Transverse colon (tissue), 4 donors: ENCODE measurements at regions not wholly inside any gene's neighbourhood (a gene's known extent, or its start where the extent isn't known, plus 50 kb on each side); places are given as distances from the start of the nearest gene placed in this dataset.

ENCODE experiments used
- CTCF ChIP-seq, 5 experiments: fragments of 200-600 bp in 3 of 5; fragments of 450-650 bp in 2 of 5; sonication (generic) in 3 of 5; IDR thresholded peaks; 1 replicate in 2 of 5; 2 replicates in 3 of 5; pipeline ENCODE4 v1.5.1; 2016 to 2017; ENCODE audit warnings: antibody characterized with exemption in 5 of 5, inconsistent platforms in 3 of 5, mild to moderate bottlenecking in 2 of 5, moderate library complexity in 1 of 5
- POLR2AphosphoS5 ChIP-seq, 3 donors: sonication (generic); formaldehyde crosslinking; IDR thresholded peaks; one replicate each; pipeline ENCODE4 v1.6.1; 2016; ENCODE audit warnings: antibody characterized with exemption in 3 of 3

DNA sequence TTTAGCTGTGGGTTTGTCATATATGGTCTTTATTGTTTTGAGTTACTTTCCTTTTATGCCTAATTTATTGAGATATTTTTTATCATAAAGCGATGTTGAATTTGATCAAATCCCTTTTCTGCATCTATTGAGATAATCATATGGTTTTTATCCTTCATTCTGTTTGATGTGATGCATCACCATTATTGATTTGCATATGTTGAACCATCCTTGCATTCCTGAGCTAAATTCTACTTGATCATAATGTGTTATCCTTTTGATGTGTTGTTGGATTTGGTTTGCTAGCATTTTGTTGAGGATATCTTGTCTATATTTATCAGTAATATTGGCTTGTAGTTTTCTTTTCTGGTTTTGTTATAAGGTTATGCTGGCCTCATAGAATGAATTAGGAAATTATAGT lies 308.5 kb downstream of the ADCYAP1 start:
- no peak for TF ChIP-seq CTCF (IDR thresholded peaks at IDR 0.05)
- TF ChIP-seq POLR2AphosphoS5 (IDR thresholded peaks at IDR 0.05), result no peak
